ENCODE measurements at regions not wholly inside any gene's neighbourhood (a gene's known extent, or its start where the extent isn't known, plus 50 kb on each side); places are given as distances from the start of the nearest gene placed in this dataset.

DNA sequence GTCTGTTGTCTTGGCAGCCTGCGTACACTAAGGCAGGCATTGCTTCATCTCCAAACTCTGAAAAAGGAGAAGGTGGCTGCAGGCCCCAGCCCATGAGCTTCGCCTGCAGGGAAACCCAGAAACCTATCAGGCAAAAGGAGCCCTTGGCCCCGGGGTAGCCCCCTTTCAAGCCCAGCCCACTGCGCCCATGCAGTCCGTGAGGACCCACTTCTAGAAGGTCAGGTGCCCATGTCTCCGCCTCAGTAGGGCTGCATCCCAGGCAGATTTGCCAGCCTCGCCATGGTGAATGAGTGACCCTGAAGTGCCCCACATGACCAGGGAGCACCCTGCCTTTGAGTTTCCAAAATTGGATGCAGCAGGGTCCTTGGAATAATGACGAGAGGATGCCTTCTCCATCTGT, 1158.4 kb downstream of the BRD1 start:
- H3K9me3 ChIP-seq (ENCODE audit: insufficient read depth, low read length), result no peaks in the 10 kb centered on the region
- no peaks in the 10 kb centered on the region for H3K9me2 ChIP-seq (replicated peaks; ENCODE audit: insufficient read depth, low read length)
- H3K9ac ChIP-seq (ENCODE audit: low read length), result no peak overlapping the region
- TF ChIP-seq CTCF (IDR thresholded peaks at IDR 0.05; ENCODE audit: insufficient read depth, low read length, poor library complexity, severe bottlenecking) (no peak), EZH2phosphoT487 (conservative IDR thresholded peaks at IDR 0.05; ENCODE audit: low read length) (no peak)
- H2AFZ ChIP-seq (ENCODE audit: low read depth, low read length, severe bottlenecking), result no peak overlapping the region
- H3K27me3 ChIP-seq (ENCODE audit: low read length), result no peaks in the 10 kb centered on the region
- H3K36me3 ChIP-seq (ENCODE audit: low read length), result no peaks in the 10 kb centered on the region
- H4K20me1 ChIP-seq (ENCODE audit: low read depth, low read length), result no peaks in the 10 kb centered on the region
- no peak overlapping the region for H3K4me2 ChIP-seq (ENCODE audit: low read depth, low read length, poor library complexity, severe bottlenecking)
- H3K79me2 ChIP-seq (ENCODE audit: insufficient read depth, low read length), result no peaks in the 10 kb centered on the region
- no peak overlapping the region for H3K4me3 ChIP-seq (ENCODE audit: insufficient read depth, low read length, poor library complexity, severe bottlenecking)
- H3K27ac ChIP-seq (ENCODE audit: low read depth, low read length), result no peak overlapping the region
- H3F3A ChIP-seq (ENCODE audit: insufficient read depth), result no peaks in the 10 kb centered on the region

DNA sequence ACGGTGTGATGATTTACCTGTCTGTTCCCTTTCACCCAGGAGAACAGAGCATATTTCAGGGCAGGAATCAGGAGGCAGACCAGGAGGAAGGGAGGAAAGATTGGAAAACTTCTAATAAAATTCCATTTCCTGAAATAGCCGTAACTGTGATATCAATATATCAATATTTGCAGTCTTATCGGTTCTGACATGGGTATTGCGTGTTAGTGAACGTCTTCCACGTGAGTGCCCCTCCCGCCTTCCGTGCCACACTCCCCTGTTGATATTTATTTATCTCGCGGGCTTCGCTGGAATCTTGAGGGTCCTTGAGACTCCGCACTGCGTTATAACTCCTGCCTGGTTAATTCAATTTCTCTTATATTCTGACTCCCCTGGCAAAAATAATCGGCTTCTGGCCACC, 1160.4 kb downstream of the BRD1 start:
- Histone ChIP-seq H4K20me1 (ENCODE audit: low read depth, low read length) (no peaks in the 10 kb centered on the region), H3K9me2 (replicated peaks; ENCODE audit: insufficient read depth, low read length) (no peaks in the 10 kb centered on the region), H3K27me3 (ENCODE audit: low read length) (no peaks in the 10 kb centered on the region), H3K79me2 (ENCODE audit: insufficient read depth, low read length) (no peaks in the 10 kb centered on the region), H3K9me3 (ENCODE audit: insufficient read depth, low read length) (no peaks in the 10 kb centered on the region), H3K36me3 (ENCODE audit: low read length) (no peaks in the 10 kb centered on the region), H2AFZ (ENCODE audit: low read depth, low read length, severe bottlenecking) (no peak overlapping the region), H3K27ac (ENCODE audit: low read depth, low read length) (no peak overlapping the region), H3K4me3 (ENCODE audit: insufficient read depth, low read length, poor library complexity, severe bottlenecking) (no peak overlapping the region), H3K9ac (ENCODE audit: low read length) (no peak overlapping the region), H3F3A (ENCODE audit: insufficient read depth) (no peaks in the 10 kb centered on the region), H3K4me2 (ENCODE audit: low read depth, low read length, poor library complexity, severe bottlenecking) (no peak overlapping the region)
- no peak for TF ChIP-seq EZH2phosphoT487 (conservative IDR thresholded peaks at IDR 0.05; ENCODE audit: low read length)
- no peak for TF ChIP-seq CTCF (IDR thresholded peaks at IDR 0.05; ENCODE audit: insufficient read depth, low read length, poor library complexity, severe bottlenecking)

GRCh38 chr22:48666620-48667019, 1161.1 kb downstream of the BRD1 start:
- H2AFZ ChIP-seq (ENCODE audit: low read depth, low read length, severe bottlenecking), result no peak overlapping the region
- no peak overlapping the region for H3K4me3 ChIP-seq (ENCODE audit: insufficient read depth, low read length, poor library complexity, severe bottlenecking)
- no peaks in the 10 kb centered on the region for H4K20me1 ChIP-seq (ENCODE audit: low read depth, low read length)
- H3K4me2 ChIP-seq (ENCODE audit: low read depth, low read length, poor library complexity, severe bottlenecking), result no peak overlapping the region
- no peak for TF ChIP-seq EZH2phosphoT487 (conservative IDR thresholded peaks at IDR 0.05; ENCODE audit: low read length)
- no peak for TF ChIP-seq CTCF (IDR thresholded peaks at IDR 0.05; ENCODE audit: insufficient read depth, low read length, poor library complexity, severe bottlenecking)
- no peaks in the 10 kb centered on the region for H3K9me2 ChIP-seq (replicated peaks; ENCODE audit: insufficient read depth, low read length)
- H3K9ac ChIP-seq (ENCODE audit: low read length), result no peak overlapping the region
- H3F3A ChIP-seq (ENCODE audit: insufficient read depth), result no peaks in the 10 kb centered on the region
- H3K27me3 ChIP-seq (ENCODE audit: low read length), result no peaks in the 10 kb centered on the region
- no peak overlapping the region for H3K27ac ChIP-seq (ENCODE audit: low read depth, low read length)
- H3K9me3 ChIP-seq (ENCODE audit: insufficient read depth, low read length), result no peaks in the 10 kb centered on the region
- no peaks in the 10 kb centered on the region for H3K79me2 ChIP-seq (ENCODE audit: insufficient read depth, low read length)
- H3K36me3 ChIP-seq (ENCODE audit: low read length), result no peaks in the 10 kb centered on the region
